KMS-11 (cell line): ENCODE measurements at regions not wholly inside any gene's neighbourhood (a gene's known extent, or its start where the extent isn't known, plus 50 kb on each side); places are given as distances from the start of the nearest gene placed in this dataset.

Experiments
- H2AFZ ChIP-seq: fragments of 200-600 bp; sonication (generic); 2 replicates; pipeline ENCODE4 v1.6.1; 2016; ENCODE audit warnings: antibody characterized with exemption, mixed run types, low read depth
- H3K27ac ChIP-seq: fragments of 200-600 bp; sonication (generic); 2 replicates; pipeline ENCODE4 v1.6.1; 2016; ENCODE audit warnings: mild to moderate bottlenecking, mixed run types
- H3K27me3 ChIP-seq: fragments of 200-600 bp; sonication (generic); 2 replicates; pipeline ENCODE4 v1.6.1; 2017; ENCODE audit warnings: mild to moderate bottlenecking, low read depth, mixed run types, moderate library complexity; ENCODE audit not compliant: insufficient read depth
- H3K36me3 ChIP-seq: fragments of 200-600 bp; sonication (generic); 2 replicates; pipeline ENCODE4 v1.6.1; 2017; ENCODE audit warnings: mild to moderate bottlenecking, mixed run types; ENCODE audit not compliant: insufficient read depth
- H3K4me1 ChIP-seq: fragments of 200-600 bp; sonication (generic); 2 replicates; pipeline ENCODE4 v1.6.1; 2016; ENCODE audit warnings: mild to moderate bottlenecking, low read depth, mixed run types; ENCODE audit not compliant: poor library complexity, severe bottlenecking
- H3K4me2 ChIP-seq: fragments of 200-600 bp; sonication (generic); 2 replicates; pipeline ENCODE4 v1.7.0; 2016; ENCODE audit warnings: mild to moderate bottlenecking, mixed run types
- H3K4me3 ChIP-seq: fragments of 200-600 bp; sonication (generic); IDR thresholded peaks from 2 replicates; pipeline ENCODE4 v1.6.1; 2017; ENCODE audit warnings: low read depth, low read length, mixed read lengths; ENCODE audit not compliant: insufficient read depth
- H3K79me2 ChIP-seq: fragments of 200-600 bp; sonication (generic); 2 replicates; pipeline ENCODE4 v1.6.1; 2016; ENCODE audit warnings: low read depth, mixed run types; ENCODE audit not compliant: insufficient read depth
- H3K9ac ChIP-seq: fragments of 200-600 bp; sonication (generic); 2 replicates; pipeline ENCODE4 v1.6.1; 2016; ENCODE audit warnings: mild to moderate bottlenecking, mixed run types
- H4K20me1 ChIP-seq: fragments of 200-600 bp; sonication (generic); 2 replicates; pipeline ENCODE4 v1.6.1; 2016; ENCODE audit warnings: mild to moderate bottlenecking, mixed run types; ENCODE audit not compliant: insufficient read depth
- CTCF ChIP-seq: fragments of 200-600 bp; sonication (generic); conservative IDR thresholded peaks from 2 replicates; pipeline ENCODE4 v1.6.1; 2017; ENCODE audit warnings: low read depth, mild to moderate bottlenecking, antibody characterized with exemption, low read length, moderate library complexity, mixed read lengths

DNA sequence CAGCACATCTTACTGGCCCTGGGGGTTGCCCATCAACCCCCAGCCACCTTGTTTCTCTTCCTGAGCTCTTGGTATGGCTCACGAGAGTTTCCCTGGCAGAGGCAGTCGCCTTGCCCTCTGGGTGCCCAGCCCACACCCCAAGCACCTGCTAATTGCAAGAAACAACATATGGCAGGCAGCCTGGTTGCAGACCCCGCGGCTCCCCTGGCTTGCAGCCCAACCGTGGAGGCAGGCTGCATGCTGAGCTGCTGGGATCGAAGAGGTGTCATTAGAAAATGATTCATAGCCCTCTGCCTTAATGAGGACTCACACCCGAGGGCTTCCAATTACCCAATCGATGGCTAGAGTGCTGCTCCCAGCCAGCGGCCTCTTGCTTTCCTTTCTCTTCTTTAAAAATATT, 115.7 kb downstream of the TMEM114 start:
- Histone ChIP-seq H3K27ac (no peak overlapping the region), H4K20me1 (no peaks in the 10 kb centered on the region), H3K27me3 (no peaks in the 10 kb centered on the region), H3K36me3 (no peaks in the 10 kb centered on the region), H3K4me3 (no peak overlapping the region), H2AFZ (no peak overlapping the region), H3K4me2 (no peak overlapping the region), H3K79me2 (no peaks in the 10 kb centered on the region), H3K4me1 (no peaks in the 10 kb centered on the region), H3K9ac (no peak overlapping the region)
- no peak for TF ChIP-seq CTCF

DNA sequence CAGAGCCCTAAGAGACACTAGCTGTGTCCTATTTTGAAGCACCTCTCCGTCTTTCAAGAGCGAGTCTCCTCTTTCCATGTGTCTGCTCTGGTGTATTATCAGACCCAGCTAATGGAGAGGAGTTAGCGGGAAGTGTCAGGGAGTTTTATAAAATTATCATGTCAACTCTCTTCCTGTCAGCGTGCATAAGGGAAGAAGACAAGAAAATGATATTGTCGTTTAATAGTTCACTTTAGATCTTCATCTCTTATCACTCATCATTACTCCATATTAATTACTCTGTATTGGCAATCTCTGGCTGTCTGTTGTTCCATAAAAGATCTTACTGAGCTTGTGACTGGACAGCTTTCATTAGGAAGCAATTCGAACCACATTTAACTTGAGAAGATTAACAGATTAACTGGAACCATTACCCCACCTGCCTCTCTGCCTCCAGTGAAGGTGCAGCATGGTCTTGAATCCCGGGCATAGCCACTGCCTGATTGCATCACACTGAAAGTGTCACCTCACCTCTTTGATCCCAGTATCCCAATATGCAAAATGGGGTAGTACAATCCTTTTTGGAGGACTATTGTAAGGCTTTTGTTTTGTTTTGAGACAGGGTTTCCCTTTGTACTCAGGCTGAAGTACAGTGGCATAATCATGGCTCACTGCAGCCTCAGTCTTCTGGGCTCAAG, 121.1 kb downstream of the TMEM114 start:
- H4K20me1 ChIP-seq, result no peaks in the 10 kb centered on the region
- H3K79me2 ChIP-seq, result no peaks in the 10 kb centered on the region
- no peak overlapping the region for H3K9ac ChIP-seq
- H3K4me3 ChIP-seq, result no peak overlapping the region
- no peaks in the 10 kb centered on the region for H3K36me3 ChIP-seq
- no peak for TF ChIP-seq CTCF
- no peak overlapping the region for H3K4me2 ChIP-seq
- no peak overlapping the region for H3K27ac ChIP-seq
- no peaks in the 10 kb centered on the region for H3K4me1 ChIP-seq
- H2AFZ ChIP-seq, result no peak overlapping the region
- H3K27me3 ChIP-seq, result no peaks in the 10 kb centered on the region

DNA sequence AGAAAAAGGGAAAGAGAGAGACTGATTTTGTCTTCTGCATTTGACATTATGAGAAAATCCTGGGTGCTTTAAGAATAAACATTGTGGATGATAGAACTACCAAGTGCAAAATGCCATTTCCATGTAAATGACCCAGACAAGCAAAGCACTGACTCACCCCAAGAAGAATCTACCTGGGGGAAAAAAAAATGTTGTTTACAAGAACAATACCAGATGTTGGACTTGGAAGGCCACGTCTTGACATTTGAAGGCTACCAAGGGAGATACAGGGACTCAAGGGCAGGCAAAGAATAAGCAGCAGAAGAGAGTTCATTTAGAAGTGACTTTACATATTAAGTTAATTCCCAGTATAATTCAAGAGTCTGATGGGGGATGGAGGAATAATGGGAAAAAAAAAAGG, 125.3 kb downstream of the TMEM114 start:
- no peaks in the 10 kb centered on the region for H3K27me3 ChIP-seq
- H3K9ac ChIP-seq, result no peak overlapping the region
- H3K79me2 ChIP-seq, result no peaks in the 10 kb centered on the region
- H3K36me3 ChIP-seq, result no peaks in the 10 kb centered on the region
- no peak overlapping the region for H3K4me2 ChIP-seq
- H4K20me1 ChIP-seq, result no peaks in the 10 kb centered on the region
- no peak overlapping the region for H2AFZ ChIP-seq
- no peak for TF ChIP-seq CTCF
- H3K27ac ChIP-seq, result no peak overlapping the region
- no peak overlapping the region for H3K4me3 ChIP-seq
- no peaks in the 10 kb centered on the region for H3K4me1 ChIP-seq

- Histone ChIP-seq H3K4me2 (no peak overlapping the region), H2AFZ (no peak overlapping the region), H3K4me3 (no peak overlapping the region), H3K27ac (no peak overlapping the region), H3K27me3 (no peaks in the 10 kb centered on the region), H3K9ac (no peak overlapping the region), H3K36me3 (no peaks in the 10 kb centered on the region), H3K4me1 (no peaks in the 10 kb centered on the region), H3K79me2 (no peaks in the 10 kb centered on the region), H4K20me1 (no peaks in the 10 kb centered on the region)
- no peak for TF ChIP-seq CTCF
Observed at GRCh38 chr16:8459085-8459733, 131.1 kb downstream of the TMEM114 start.
